ENCODE measurements at regions not wholly inside any gene's neighbourhood (a gene's known extent, or its start where the extent isn't known, plus 50 kb on each side); places are given as distances from the start of the nearest gene placed in this dataset.
"Not testable (repeated sequence)": the region's sequence is repeated elsewhere in the genome, so short reads cannot be mapped to it uniquely, and the experiment has no call there.

DNA sequence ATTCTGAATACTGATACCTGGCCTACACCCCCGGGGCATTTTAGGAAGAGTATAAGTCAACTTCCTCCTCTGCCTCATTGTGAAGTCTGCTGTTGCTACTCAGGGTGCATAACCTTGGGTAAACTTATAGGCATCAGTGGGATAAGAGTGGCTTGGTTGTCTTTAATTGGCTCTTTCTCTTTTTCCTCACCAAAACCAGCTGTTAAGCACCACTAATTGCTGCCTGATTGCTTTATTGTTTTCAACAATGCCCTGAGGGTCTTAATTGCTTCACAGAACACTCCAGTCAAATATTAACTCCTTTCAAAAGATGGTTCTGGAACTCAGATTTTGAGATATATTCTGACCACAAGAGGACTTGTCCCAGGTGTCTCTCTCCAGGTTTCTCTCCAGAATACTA is 337.0 kb upstream of the MAGEB16 start:
- no peaks in the 10 kb centered on the region for H3K4me1 ChIP-seq (ENCODE audit: insufficient read depth, low read length)
- H3K36me3 ChIP-seq (ENCODE audit: insufficient read depth, low read length) = no peaks in the 10 kb centered on the region
- no peak overlapping the region for H3K27ac ChIP-seq (ENCODE audit: low read depth, low read length)
- H3K9ac ChIP-seq (ENCODE audit: low read depth, low read length) = no peak overlapping the region
- H3K9me3 ChIP-seq (ENCODE audit: insufficient read depth, low read depth, low read length) = 0 out of 2 replicates have a peak, but pooled peaks cover 5% of the 10 kb centered on the region
- no peak overlapping the region for H3K4me3 ChIP-seq (ENCODE audit: low read length)
- H3K27me3 ChIP-seq (ENCODE audit: insufficient read depth, low read length) = no peaks in the 10 kb centered on the region
- 100% methylated on average over 1 of the region's 1 CpG for WGBS

DNA sequence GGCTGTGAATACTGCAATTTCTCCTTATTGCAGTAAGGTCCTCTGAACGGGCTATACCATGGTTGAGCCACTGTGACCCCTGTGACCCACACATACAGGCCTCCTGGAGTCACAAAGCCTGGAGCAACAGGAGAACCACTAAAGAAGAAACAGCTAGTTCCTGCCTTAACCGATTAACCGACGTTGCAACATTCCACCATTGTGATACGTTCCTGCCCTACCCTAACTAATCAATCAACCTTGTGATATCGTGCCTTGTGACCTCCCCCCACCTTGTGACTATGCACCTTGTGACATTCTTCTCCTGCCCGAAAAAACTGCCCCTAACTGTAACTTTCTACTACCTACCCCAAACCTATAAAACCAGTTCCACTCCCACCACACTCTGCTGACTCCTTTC is 301.5 kb upstream of the MAGEB16 start:
- 93% methylated on average over 7 of the region's 7 CpGs for WGBS
- H3K9ac ChIP-seq (ENCODE audit: low read depth, low read length); H3K9me3 ChIP-seq (ENCODE audit: insufficient read depth, low read depth, low read length); H3K27ac ChIP-seq (ENCODE audit: low read depth, low read length); H3K36me3 ChIP-seq (ENCODE audit: insufficient read depth, low read length); H3K27me3 ChIP-seq (ENCODE audit: insufficient read depth, low read length); H3K4me3 ChIP-seq (ENCODE audit: low read length); H3K4me1 ChIP-seq (ENCODE audit: insufficient read depth, low read length): not testable (repeated sequence)

DNA sequence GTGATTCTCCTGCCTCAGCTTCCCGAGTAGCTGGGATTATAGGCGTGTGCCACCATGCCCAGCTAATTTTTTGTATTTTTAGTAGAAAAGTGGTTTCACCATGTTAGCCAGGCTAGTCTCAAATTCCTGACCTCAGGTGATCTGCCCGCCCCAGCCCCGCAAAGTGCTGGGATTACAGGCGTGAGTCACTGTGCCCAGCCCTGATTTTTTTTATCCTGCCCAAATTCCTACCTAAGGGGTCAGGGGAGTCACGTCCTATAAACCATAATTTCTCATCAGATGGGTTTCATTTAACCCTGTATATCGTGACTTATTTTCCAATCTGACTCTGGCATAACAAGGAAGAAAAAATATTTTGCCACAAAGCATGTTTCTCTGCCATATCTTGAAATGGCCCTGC is 300.7 kb upstream of the MAGEB16 start:
- 97% methylated on average over 7 of the region's 7 CpGs for WGBS
- H3K27ac ChIP-seq (ENCODE audit: low read depth, low read length); H3K9me3 ChIP-seq (ENCODE audit: insufficient read depth, low read depth, low read length); H3K4me1 ChIP-seq (ENCODE audit: insufficient read depth, low read length); H3K4me3 ChIP-seq (ENCODE audit: low read length); H3K9ac ChIP-seq (ENCODE audit: low read depth, low read length); H3K27me3 ChIP-seq (ENCODE audit: insufficient read depth, low read length); H3K36me3 ChIP-seq (ENCODE audit: insufficient read depth, low read length): not testable (repeated sequence)

DNA sequence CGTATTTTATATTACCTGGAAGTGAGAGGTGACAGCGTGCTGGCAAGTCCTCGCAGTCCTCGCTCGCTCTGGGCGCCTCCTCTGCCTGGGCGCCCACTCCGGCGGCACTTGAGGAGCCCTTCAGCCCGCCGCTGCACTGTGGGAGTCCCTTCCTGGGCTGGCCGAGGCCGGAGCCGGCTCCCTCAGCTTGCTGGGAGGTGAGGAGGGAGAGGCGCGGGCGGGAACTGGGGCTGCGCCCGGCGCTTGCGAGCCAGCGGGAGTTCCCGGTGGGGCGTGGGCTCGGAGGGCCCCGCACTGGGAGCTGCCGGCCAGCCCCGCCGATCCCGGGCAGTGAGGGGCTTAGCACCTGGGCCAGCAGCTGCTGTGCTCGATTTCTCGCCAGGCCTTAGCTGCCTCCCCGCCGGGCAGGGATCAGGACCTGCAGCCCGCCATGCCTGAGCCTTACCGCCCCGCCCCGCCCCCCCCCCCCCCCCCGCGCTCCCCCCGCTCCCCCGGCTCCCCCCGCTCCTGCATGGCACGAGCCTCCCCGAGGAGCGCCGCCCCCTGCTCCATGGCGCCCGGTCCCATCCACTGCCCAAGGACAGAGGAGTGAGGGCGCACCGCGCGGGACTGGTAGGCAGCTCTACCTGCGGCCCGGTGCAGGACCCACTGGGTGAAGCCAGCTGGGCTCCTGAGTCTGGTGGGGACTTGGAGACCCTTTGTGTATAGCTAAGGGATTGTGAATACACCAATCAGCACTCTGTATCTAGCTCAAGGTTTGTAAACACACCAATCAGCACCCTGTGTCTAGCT is 298.9 kb upstream of the MAGEB16 start:
- no peaks in the 10 kb centered on the region for H3K27me3 ChIP-seq (ENCODE audit: insufficient read depth, low read length)
- no peak overlapping the region for H3K27ac ChIP-seq (ENCODE audit: low read depth, low read length)
- H3K9me3 ChIP-seq (ENCODE audit: insufficient read depth, low read depth, low read length) = no peaks in the 10 kb centered on the region
- no peak overlapping the region for H3K9ac ChIP-seq (ENCODE audit: low read depth, low read length)
- H3K4me1 ChIP-seq (ENCODE audit: insufficient read depth, low read length) = no peaks in the 10 kb centered on the region
- WGBS = 97% methylated on average over 46 of the region's 55 CpGs
- H3K4me3 ChIP-seq (ENCODE audit: low read length) = no peak overlapping the region
- no peaks in the 10 kb centered on the region for H3K36me3 ChIP-seq (ENCODE audit: insufficient read depth, low read length)

DNA sequence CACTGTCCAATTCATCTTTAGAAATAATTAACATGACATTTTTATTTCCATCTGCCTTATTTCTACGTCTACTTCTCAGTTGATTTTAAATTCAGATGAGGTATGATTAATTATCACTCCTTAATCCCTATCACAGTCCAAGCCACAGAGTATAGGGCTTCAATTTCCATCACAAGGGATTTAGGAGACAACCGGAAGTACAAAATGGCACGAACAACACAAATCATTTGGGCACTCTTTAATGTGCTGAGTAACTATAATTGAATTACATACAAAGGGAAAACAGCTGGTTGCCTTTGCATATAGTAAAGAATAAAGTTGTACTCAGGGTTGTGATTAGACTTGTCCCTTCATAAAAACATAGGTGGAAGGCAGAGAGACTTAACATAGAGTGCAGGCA is 290.4 kb upstream of the MAGEB16 start:
- no peak overlapping the region for H3K27ac ChIP-seq (ENCODE audit: low read depth, low read length)
- no peaks in the 10 kb centered on the region for H3K36me3 ChIP-seq (ENCODE audit: insufficient read depth, low read length)
- H3K4me1 ChIP-seq (ENCODE audit: insufficient read depth, low read length) = no peaks in the 10 kb centered on the region
- H3K9ac ChIP-seq (ENCODE audit: low read depth, low read length) = no peak overlapping the region
- H3K9me3 ChIP-seq (ENCODE audit: insufficient read depth, low read depth, low read length) = no peaks in the 10 kb centered on the region
- WGBS = no CpG with 5 or more reads among the region's 3 CpGs
- no peak overlapping the region for H3K4me3 ChIP-seq (ENCODE audit: low read length)
- no peaks in the 10 kb centered on the region for H3K27me3 ChIP-seq (ENCODE audit: insufficient read depth, low read length)

DNA sequence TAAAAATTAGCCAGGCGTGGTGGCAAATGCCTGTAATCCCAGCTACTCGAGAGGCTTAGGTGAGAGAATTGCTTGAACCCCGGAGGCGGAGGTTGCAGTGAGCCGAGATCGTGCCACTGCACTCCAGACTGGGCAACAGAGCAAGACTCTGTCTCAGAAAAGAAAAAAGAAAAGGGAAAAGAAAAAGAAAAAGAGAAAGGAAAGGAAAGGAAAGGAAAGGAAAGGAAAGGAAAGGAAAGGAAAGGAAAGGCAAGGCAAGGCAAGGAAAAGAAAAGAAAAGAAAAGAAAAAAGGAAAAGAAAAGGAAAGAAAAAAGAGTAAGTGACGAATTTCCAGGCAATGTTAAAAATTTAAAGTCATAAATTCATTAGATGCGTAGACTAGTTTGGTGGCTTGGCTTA is 250.1 kb upstream of the MAGEB16 start:
- not testable (repeated sequence) for H3K27ac ChIP-seq (ENCODE audit: low read depth, low read length); H3K36me3 ChIP-seq (ENCODE audit: insufficient read depth, low read length); H3K4me3 ChIP-seq (ENCODE audit: low read length); H3K9ac ChIP-seq (ENCODE audit: low read depth, low read length); H3K9me3 ChIP-seq (ENCODE audit: insufficient read depth, low read depth, low read length); H3K27me3 ChIP-seq (ENCODE audit: insufficient read depth, low read length); H3K4me1 ChIP-seq (ENCODE audit: insufficient read depth, low read length)
- 99% methylated on average over 8 of the region's 8 CpGs for WGBS

DNA sequence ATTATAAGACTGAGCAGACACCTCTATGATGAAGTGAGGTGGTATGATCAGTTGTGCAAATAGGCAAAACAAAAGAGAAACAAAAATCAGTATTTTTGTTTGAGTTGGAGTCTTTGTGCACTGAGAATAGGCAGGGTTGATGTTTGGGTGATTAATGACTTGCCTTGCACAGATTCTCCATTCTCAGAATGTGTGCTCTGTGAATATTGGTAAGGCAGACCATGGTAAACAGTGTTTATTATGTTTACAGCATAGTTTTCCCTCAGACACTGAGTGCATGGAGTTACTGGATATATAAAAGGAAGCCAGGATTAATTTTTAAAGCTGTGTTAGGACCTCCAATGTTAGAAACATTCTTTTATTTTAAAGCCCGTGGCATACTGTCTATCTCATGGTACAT is 240.2 kb upstream of the MAGEB16 start:
- Histone ChIP-seq H3K27ac (ENCODE audit: low read depth, low read length) (no peak overlapping the region), H3K4me3 (ENCODE audit: low read length) (no peak overlapping the region), H3K36me3 (ENCODE audit: insufficient read depth, low read length) (no peaks in the 10 kb centered on the region), H3K4me1 (ENCODE audit: insufficient read depth, low read length) (peaks cover 15% of the 10 kb centered on the region), H3K9ac (ENCODE audit: low read depth, low read length) (no peak overlapping the region), H3K27me3 (ENCODE audit: insufficient read depth, low read length) (no peaks in the 10 kb centered on the region), H3K9me3 (ENCODE audit: insufficient read depth, low read depth, low read length) (no peaks in the 10 kb centered on the region)
- no CpG with 5 or more reads among the region's 1 CpG for WGBS

DNA sequence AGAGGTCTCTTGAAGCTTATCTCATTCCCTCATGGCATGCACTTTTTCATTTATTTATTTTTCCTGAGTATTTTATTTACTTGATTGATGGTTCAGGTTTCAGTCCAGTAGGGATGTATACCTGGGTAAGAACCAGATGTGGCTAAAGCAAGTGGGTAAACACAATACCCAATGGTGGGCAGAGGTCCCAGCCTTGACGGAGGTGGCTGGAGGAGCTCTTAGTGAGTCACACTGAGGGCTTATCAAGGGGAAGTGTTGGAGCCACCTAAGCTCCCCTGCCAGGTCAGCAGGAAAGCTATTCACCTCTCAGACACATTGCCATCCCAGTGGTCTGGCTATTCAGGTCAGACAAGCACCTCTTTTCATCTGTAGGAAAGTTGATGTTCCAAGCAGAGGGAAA is 236.2 kb upstream of the MAGEB16 start:
- 64% methylated on average over 1 of the region's 1 CpG for WGBS

DNA sequence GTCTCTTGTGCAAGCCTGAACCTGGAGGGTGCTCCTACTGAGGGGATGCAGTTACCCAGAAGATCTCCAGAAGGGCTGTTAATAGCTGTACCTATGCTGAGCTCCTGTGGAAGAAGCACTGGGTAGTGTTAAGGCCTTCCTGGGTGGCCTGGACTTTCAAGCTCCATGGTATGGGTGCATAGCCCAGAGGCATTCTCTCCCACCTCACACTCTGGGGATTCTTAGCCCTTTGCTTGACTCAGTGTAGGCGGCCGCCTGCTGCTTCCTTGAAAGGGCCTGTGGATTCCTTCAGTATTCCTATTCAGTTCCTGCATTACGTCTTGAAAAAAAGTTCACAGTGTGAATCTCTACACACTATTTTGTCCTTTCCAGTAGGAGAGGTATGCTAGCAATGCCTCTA is 235.7 kb upstream of the MAGEB16 start:
- Histone ChIP-seq H3K36me3 (ENCODE audit: insufficient read depth, low read length) (no peaks in the 10 kb centered on the region), H3K4me3 (ENCODE audit: low read length) (no peak overlapping the region), H3K9me3 (ENCODE audit: insufficient read depth, low read depth, low read length) (no peaks in the 10 kb centered on the region), H3K27ac (ENCODE audit: low read depth, low read length) (peak overlapping the region; percentile 37; the same call in 1 of the 2 replicates), H3K27me3 (ENCODE audit: insufficient read depth, low read length) (no peaks in the 10 kb centered on the region), H3K9ac (ENCODE audit: low read depth, low read length) (no peak overlapping the region), H3K4me1 (ENCODE audit: insufficient read depth, low read length) (peaks cover 16% of the 10 kb centered on the region)
- 56% methylated on average over 2 of the region's 3 CpGs for WGBS

More for the DNA sequence above, 236.2 kb upstream of the MAGEB16 start:
- H3K4me1 ChIP-seq (ENCODE audit: insufficient read depth, low read length) = peaks cover 16% of the 10 kb centered on the region
- H3K9me3 ChIP-seq (ENCODE audit: insufficient read depth, low read depth, low read length) = no peaks in the 10 kb centered on the region
- no peak overlapping the region for H3K4me3 ChIP-seq (ENCODE audit: low read length)
- no peaks in the 10 kb centered on the region for H3K27me3 ChIP-seq (ENCODE audit: insufficient read depth, low read length)
- no peaks in the 10 kb centered on the region for H3K36me3 ChIP-seq (ENCODE audit: insufficient read depth, low read length)
- H3K9ac ChIP-seq (ENCODE audit: low read depth, low read length) = no peak overlapping the region
- peak overlapping the region; percentile 37; the same call in 1 of the 2 replicates for H3K27ac ChIP-seq (ENCODE audit: low read depth, low read length)

DNA sequence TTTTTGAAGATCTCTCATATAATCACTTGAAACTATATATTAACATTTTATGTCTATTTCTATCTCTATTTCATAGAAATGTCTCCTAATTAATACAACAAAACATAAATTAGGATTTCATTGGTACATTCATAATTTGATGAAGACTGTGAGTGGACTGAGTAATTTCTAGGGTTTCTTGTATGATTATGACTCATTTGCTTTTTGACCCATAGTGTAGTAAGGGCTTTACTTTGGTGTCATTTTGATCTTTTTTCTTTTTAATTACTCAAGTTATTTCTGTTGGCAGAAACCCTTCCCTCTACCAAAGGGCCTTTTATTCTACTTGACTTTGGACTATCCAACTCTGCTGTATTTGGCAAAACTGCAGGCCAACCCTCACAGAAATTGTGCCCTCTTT is 207.9 kb upstream of the MAGEB16 start:
- H3K27ac ChIP-seq (ENCODE audit: low read depth, low read length) = no peak overlapping the region
- H3K36me3 ChIP-seq (ENCODE audit: insufficient read depth, low read length) = no peaks in the 10 kb centered on the region
- H3K27me3 ChIP-seq (ENCODE audit: insufficient read depth, low read length) = no peaks in the 10 kb centered on the region
- H3K9me3 ChIP-seq (ENCODE audit: insufficient read depth, low read depth, low read length) = no peaks in the 10 kb centered on the region
- no peak overlapping the region for H3K4me3 ChIP-seq (ENCODE audit: low read length)
- no peaks in the 10 kb centered on the region for H3K4me1 ChIP-seq (ENCODE audit: insufficient read depth, low read length)
- no peak overlapping the region for H3K9ac ChIP-seq (ENCODE audit: low read depth, low read length)

DNA sequence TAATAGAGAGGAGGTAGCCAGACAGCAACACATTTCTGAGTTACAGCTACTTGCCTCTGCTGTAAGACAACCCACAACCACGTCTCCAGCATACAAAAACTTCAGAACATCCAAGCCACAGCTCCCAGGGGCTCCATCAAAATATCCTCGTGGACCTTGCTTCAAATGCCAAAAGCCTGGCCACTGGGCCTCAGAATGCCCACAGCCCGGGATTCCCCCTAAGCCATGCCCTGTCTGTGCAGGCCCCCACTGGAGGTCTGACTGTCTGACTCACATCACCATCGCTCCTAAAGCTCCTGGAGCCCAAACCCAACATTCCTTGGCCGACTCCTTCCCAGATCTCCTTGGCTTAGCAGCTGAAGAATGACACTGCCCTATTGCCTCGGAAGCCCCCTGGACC is 186.6 kb upstream of the MAGEB16 start:
- H3K36me3 ChIP-seq (ENCODE audit: insufficient read depth, low read length); H3K4me3 ChIP-seq (ENCODE audit: low read length); H3K4me1 ChIP-seq (ENCODE audit: insufficient read depth, low read length); H3K27me3 ChIP-seq (ENCODE audit: insufficient read depth, low read length); H3K27ac ChIP-seq (ENCODE audit: low read depth, low read length); H3K9ac ChIP-seq (ENCODE audit: low read depth, low read length); H3K9me3 ChIP-seq (ENCODE audit: insufficient read depth, low read depth, low read length): not testable (repeated sequence)
- 92% methylated on average over 6 of the region's 6 CpGs for WGBS

DNA sequence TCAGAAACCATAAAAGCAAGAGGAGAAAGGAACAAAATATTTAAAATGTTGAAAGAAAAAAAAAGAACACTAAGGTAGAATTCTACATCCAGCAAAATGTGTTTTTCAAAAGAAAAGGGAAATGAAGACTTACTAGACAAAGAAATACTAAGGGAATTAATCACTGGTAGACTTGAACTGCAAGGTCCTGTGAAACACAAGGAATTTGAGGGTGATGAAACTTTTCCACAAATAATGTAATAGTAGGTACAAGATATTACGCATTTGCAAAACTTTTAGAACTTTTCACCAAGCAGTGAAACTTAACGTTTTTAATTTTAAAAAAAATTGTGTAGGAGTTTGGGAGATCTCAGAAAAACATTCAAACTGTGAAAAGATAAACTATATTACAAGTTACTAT is 180.3 kb upstream of the MAGEB16 start:
- Histone ChIP-seq H3K4me3 (ENCODE audit: low read length) (no peak overlapping the region), H3K9ac (ENCODE audit: low read depth, low read length) (no peak overlapping the region)
- no CpG with 5 or more reads among the region's 2 CpGs for WGBS

More for the DNA sequence above, 180.3 kb upstream of the MAGEB16 start:
- Histone ChIP-seq H3K27ac (ENCODE audit: low read depth, low read length) (no peak overlapping the region), H3K36me3 (ENCODE audit: insufficient read depth, low read length) (no peaks in the 10 kb centered on the region), H3K9me3 (ENCODE audit: insufficient read depth, low read depth, low read length) (no peaks in the 10 kb centered on the region), H3K4me1 (ENCODE audit: insufficient read depth, low read length) (no peaks in the 10 kb centered on the region), H3K27me3 (ENCODE audit: insufficient read depth, low read length) (no peaks in the 10 kb centered on the region)

Data from HUES64 (cell line).